Hippocampal formation (tissue), 2 donors: ENCODE measurements at regions not wholly inside any gene's neighbourhood (a gene's known extent, or its start where the extent isn't known, plus 50 kb on each side); places are given as distances from the start of the nearest gene placed in this dataset.
"Not testable (repeated sequence)": the region's sequence is repeated elsewhere in the genome, so short reads cannot be mapped to it uniquely, and the experiment has no call there.

Experiments used
- DNase-seq, 2 donors: peaks; one replicate each; lab custom pipeline; 2025; lab: John Stamatoyannopoulos, UW

- no peak for DNase-seq
These were observed 833.5 kb downstream of the XPNPEP1 start for GRCh38 chr10:109089779-109090178.

- DNase-seq: no peak
These were observed 851.8 kb downstream of the XPNPEP1 start for GRCh38 chr10:109071539-109071938.

- DNase-seq: no peak
These were observed 852.8 kb downstream of the XPNPEP1 start for GRCh38 chr10:109070492-109070891.

GRCh38 chr10:109067031-109067430 lies 856.3 kb downstream of the XPNPEP1 start:
- DNase-seq: no peak

- DNase-seq: no peak
These were observed 857.5 kb downstream of the XPNPEP1 start for GRCh38 chr10:109065821-109066220.

- no peak for DNase-seq
These were observed 860.9 kb downstream of the XPNPEP1 start for GRCh38 chr10:109062371-109062770.

- no peak for DNase-seq
These were observed 868.1 kb downstream of the XPNPEP1 start for GRCh38 chr10:109055243-109055642.

GRCh38 chr10:109047856-109048255 lies 875.5 kb downstream of the XPNPEP1 start:
- DNase-seq: no peak

- not testable (repeated sequence) for DNase-seq
These were observed 876.9 kb downstream of the XPNPEP1 start for GRCh38 chr10:109046427-109046826.

GRCh38 chr10:109040622-109041021 lies 882.7 kb downstream of the XPNPEP1 start:
- DNase-seq: no peak

- no peak for DNase-seq
These were observed 885.3 kb downstream of the XPNPEP1 start for GRCh38 chr10:109037978-109038377.

GRCh38 chr10:109030581-109031210 lies 892.6 kb downstream of the XPNPEP1 start:
- no peak for DNase-seq

GRCh38 chr10:109029870-109030269 lies 893.4 kb downstream of the XPNPEP1 start:
- no peak for DNase-seq

- no peak for DNase-seq
These were observed 895.7 kb downstream of the XPNPEP1 start for GRCh38 chr10:109027534-109028185.

GRCh38 chr10:109025172-109025571 lies 898.1 kb downstream of the XPNPEP1 start:
- DNase-seq: no peak

- DNase-seq: no peak
These were observed 900.8 kb downstream of the XPNPEP1 start for GRCh38 chr10:109022417-109023049.

GRCh38 chr10:109019001-109019424 lies 904.3 kb downstream of the XPNPEP1 start:
- no peak for DNase-seq

GRCh38 chr10:109007514-109007913 lies 915.8 kb downstream of the XPNPEP1 start:
- DNase-seq: no peak

GRCh38 chr10:108990441-108990840 lies 932.9 kb downstream of the XPNPEP1 start:
- DNase-seq: no peak

- DNase-seq: no peak
These were observed 933.3 kb downstream of the XPNPEP1 start for GRCh38 chr10:108989976-108990375.

- no peak for DNase-seq
These were observed 941.2 kb downstream of the XPNPEP1 start for GRCh38 chr10:108982159-108982558.

- no peak for DNase-seq
These were observed 942.4 kb downstream of the XPNPEP1 start for GRCh38 chr10:108980869-108981268.

GRCh38 chr10:108975459-108976058 lies 947.8 kb downstream of the XPNPEP1 start:
- no peak for DNase-seq
